ENCODE measurements at regions not wholly inside any gene's neighbourhood (a gene's known extent, or its start where the extent isn't known, plus 50 kb on each side); places are given as distances from the start of the nearest gene placed in this dataset.

DNA sequence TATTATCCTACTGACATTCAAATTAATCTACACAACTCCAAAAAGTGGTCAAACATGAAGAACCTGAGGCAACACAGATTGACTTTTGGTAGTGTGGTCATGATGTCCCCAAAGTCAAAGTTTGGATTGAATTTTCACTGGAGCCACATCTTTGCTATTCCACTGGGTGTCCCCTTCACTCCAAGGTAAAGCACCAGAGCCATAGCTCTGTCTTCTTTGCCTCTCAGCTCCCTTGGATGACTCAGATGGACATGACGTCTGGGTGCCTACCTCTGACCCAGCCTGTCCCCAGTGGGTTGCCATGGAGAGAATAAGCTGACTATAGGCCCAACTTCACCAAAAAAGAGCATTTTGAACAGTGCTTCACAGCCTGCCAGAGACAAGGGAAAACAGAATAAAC is 57.4 kb upstream of the ARHGAP42 start:
- TF ChIP-seq, protein P1, sequence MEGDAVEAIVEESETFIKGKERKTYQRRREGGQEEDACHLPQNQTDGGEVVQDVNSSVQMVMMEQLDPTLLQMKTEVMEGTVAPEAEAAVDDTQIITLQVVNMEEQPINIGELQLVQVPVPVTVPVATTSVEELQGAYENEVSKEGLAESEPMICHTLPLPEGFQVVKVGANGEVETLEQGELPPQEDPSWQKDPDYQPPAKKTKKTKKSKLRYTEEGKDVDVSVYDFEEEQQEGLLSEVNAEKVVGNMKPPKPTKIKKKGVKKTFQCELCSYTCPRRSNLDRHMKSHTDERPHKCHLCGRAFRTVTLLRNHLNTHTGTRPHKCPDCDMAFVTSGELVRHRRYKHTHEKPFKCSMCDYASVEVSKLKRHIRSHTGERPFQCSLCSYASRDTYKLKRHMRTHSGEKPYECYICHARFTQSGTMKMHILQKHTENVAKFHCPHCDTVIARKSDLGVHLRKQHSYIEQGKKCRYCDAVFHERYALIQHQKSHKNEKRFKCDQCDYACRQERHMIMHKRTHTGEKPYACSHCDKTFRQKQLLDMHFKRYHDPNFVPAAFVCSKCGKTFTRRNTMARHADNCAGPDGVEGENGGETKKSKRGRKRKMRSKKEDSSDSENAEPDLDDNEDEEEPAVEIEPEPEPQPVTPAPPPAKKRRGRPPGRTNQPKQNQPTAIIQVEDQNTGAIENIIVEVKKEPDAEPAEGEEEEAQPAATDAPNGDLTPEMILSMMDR (IDR thresholded peaks at IDR 0.05), result peak in 1 of 6 experiments; percentile 6
- TF ChIP-seq POLR2A (IDR thresholded peaks at IDR 0.05), result no peak

Data from esophagus squamous epithelium (tissue), 4 donors.